HG02623 (cell line): ENCODE measurements at regions not wholly inside any gene's neighbourhood (a gene's known extent, or its start where the extent isn't known, plus 50 kb on each side); places are given as distances from the start of the nearest gene placed in this dataset.

Experiments used
- ATAC-seq: cut with Tn5 transposase; IDR thresholded peaks from one replicate; pipeline ENCODE4 v1.9.1; 2021; ENCODE audit warnings: moderate library complexity; ENCODE audit not compliant: unreplicated experiment

- no peak for ATAC-seq
These were observed 349.5 kb upstream of the CPXCR1 start for GRCh38 chrX:88397551-88397950.

GRCh38 chrX:88416002-88416401 lies 331.0 kb upstream of the CPXCR1 start:
- no peak for ATAC-seq

- ATAC-seq, result no peak
These were observed 330.1 kb upstream of the CPXCR1 start for GRCh38 chrX:88416965-88417364.

DNA sequence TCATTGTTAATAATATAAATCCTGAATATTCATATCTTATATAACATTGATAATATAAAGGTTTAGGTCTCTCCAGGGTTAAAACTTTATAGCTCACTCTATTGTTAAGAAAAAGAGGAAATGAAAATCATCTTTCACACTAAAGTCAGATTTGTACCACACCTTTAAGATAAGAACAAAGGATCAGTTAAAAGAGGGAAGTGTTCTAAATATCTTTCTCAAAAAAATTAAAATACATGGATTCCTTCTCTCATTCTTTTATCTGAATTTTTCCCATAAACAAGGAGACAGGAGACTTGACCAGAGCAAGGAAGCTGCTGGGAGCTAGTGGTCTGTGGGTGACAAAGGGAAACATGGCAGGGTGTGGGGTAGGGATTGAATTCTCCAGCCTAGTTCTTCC lies 323.0 kb upstream of the CPXCR1 start:
- no peak for ATAC-seq

- no peak for ATAC-seq
These were observed 322.5 kb upstream of the CPXCR1 start for GRCh38 chrX:88424541-88424940.

- ATAC-seq, result no peak
These were observed 321.3 kb upstream of the CPXCR1 start for GRCh38 chrX:88425739-88426138.

DNA sequence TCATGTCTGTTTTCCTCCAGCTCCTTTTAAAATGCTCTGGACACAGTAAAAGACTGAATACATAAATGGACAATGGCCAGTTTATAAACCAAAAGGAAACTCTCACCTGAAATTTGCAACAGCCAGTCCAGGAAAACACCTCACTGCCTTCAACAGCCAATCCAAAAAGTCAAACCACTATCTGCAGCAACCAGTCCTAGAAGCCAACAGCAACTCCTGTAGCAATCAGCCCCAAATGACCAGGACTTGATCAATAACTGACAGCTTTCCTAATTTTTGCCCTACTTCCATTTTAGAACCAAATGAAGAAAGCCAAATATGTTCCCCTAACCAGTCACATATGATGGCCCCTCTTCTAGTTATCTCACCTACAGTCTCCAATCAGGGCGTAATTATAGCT lies 309.5 kb upstream of the CPXCR1 start:
- no peak for ATAC-seq

GRCh38 chrX:88438209-88438608 lies 308.8 kb upstream of the CPXCR1 start:
- ATAC-seq, result no peak

- no peak for ATAC-seq
These were observed 307.1 kb upstream of the CPXCR1 start for GRCh38 chrX:88439935-88440334.
